ENCODE measurements at regions not wholly inside any gene's neighbourhood (a gene's known extent, or its start where the extent isn't known, plus 50 kb on each side); places are given as distances from the start of the nearest gene placed in this dataset.

GRCh38 chr12:18818579-18819268, 80.8 kb downstream of the CAPZA3 start:
- no peak for TF ChIP-seq EZH2phosphoT487 (IDR thresholded peaks at IDR 0.05; ENCODE audit: low read depth, severe bottlenecking, unreplicated experiment)
- no peak for TF ChIP-seq CTCF (IDR thresholded peaks at IDR 0.05; ENCODE audit: poor library complexity)

All from hepatocyte (in vitro differentiated cells).